ENCODE measurements at regions not wholly inside any gene's neighbourhood (a gene's known extent, or its start where the extent isn't known, plus 50 kb on each side); places are given as distances from the start of the nearest gene placed in this dataset.

GRCh38 chr21:20728691-20729090, 269.5 kb upstream of the NCAM2 start:
- TF ChIP-seq POLR2A (IDR thresholded peaks at IDR 0.05) = no peak
- TF ChIP-seq, protein P1, sequence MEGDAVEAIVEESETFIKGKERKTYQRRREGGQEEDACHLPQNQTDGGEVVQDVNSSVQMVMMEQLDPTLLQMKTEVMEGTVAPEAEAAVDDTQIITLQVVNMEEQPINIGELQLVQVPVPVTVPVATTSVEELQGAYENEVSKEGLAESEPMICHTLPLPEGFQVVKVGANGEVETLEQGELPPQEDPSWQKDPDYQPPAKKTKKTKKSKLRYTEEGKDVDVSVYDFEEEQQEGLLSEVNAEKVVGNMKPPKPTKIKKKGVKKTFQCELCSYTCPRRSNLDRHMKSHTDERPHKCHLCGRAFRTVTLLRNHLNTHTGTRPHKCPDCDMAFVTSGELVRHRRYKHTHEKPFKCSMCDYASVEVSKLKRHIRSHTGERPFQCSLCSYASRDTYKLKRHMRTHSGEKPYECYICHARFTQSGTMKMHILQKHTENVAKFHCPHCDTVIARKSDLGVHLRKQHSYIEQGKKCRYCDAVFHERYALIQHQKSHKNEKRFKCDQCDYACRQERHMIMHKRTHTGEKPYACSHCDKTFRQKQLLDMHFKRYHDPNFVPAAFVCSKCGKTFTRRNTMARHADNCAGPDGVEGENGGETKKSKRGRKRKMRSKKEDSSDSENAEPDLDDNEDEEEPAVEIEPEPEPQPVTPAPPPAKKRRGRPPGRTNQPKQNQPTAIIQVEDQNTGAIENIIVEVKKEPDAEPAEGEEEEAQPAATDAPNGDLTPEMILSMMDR (IDR thresholded peaks at IDR 0.05) = no peak

All from heart left ventricle (tissue), 13 donors.